Lower lobe of right lung (tissue), 2 donors: ENCODE measurements at regions not wholly inside any gene's neighbourhood (a gene's known extent, or its start where the extent isn't known, plus 50 kb on each side); places are given as distances from the start of the nearest gene placed in this dataset.

Experiments
- ATAC-seq, 2 donors: fragments of 200-7000 bp; cut with Tn5 transposase; one replicate each; pipeline ENCODE4 v1.9.1; 2020 to 2022; ENCODE audit warnings: mild to moderate bottlenecking in 2 of 2, moderate library complexity in 2 of 2
- DNase-seq: peaks from one replicate; pipeline ENCODE4 v3.0.0-alpha.2; 2020
- H3K27ac ChIP-seq: fragments of 200-600 bp; one replicate; pipeline ENCODE4 v1.8.0; 2022
- H3K27me3 ChIP-seq: fragments of 200-600 bp; one replicate; pipeline ENCODE4 v1.8.0; 2022; ENCODE audit warnings: low read depth
- H3K36me3 ChIP-seq: fragments of 200-600 bp; one replicate; pipeline ENCODE4 v1.8.0; 2022; ENCODE audit warnings: mild to moderate bottlenecking
- H3K4me1 ChIP-seq: fragments of 200-600 bp; one replicate; pipeline ENCODE4 v1.8.0; 2022
- H3K4me3 ChIP-seq: fragments of 200-600 bp; one replicate; pipeline ENCODE4 v1.8.0; 2022; ENCODE audit warnings: mild to moderate bottlenecking
- H3K9me3 ChIP-seq: fragments of 200-600 bp; one replicate; pipeline ENCODE4 v1.8.0; 2022
- CTCF ChIP-seq: fragments of 200-600 bp; IDR thresholded peaks from one replicate; pipeline ENCODE4 v1.8.0; 2022; ENCODE audit warnings: antibody characterized with exemption, mild to moderate bottlenecking
- intact Hi-C: fragments of 100-400 bp; cut with DNase I; formaldehyde crosslinking; loops from one replicate; pipeline ENCODE4 v1.11.0; 2022
- donor health status: DM: no; HTN: yes; CAD: no; lungs with severe emphysema.

GRCh38 chr3:194928831-194929577 lies 243.3 kb downstream of the FAM43A start:
- ATAC-seq, result peak; percentile 19 to 62
- Histone ChIP-seq H3K27me3 (no peaks in the 10 kb centered on the region), H3K9me3 (no peaks in the 10 kb centered on the region), H3K4me1 (peaks cover 45% of the 10 kb centered on the region), H3K4me3 (no peak overlapping the region), H3K27ac (peak overlapping the region; percentile 49), H3K36me3 (no peaks in the 10 kb centered on the region)
- intact Hi-C loops, result no loop called here
- peak; percentile 32 for TF ChIP-seq CTCF
- DNase-seq, result no peak

GRCh38 chr3:194929578-194929960 lies 243.9 kb downstream of the FAM43A start:
- TF ChIP-seq CTCF, result no peak
- no peak for ATAC-seq
- Histone ChIP-seq H3K36me3 (no peaks in the 10 kb centered on the region), H3K9me3 (no peaks in the 10 kb centered on the region), H3K27me3 (no peaks in the 10 kb centered on the region), H3K4me1 (peaks cover 45% of the 10 kb centered on the region), H3K4me3 (no peak overlapping the region), H3K27ac (peak overlapping the region; percentile 38)
- no peak for DNase-seq
- intact Hi-C loops, result no loop called here

GRCh38 chr3:194930377-194931204 lies 244.9 kb downstream of the FAM43A start:
- no peak overlapping the region for H3K4me3 ChIP-seq
- DNase-seq, result no peak
- H3K36me3 ChIP-seq, result no peaks in the 10 kb centered on the region
- H3K9me3 ChIP-seq, result no peaks in the 10 kb centered on the region
- intact Hi-C loops, result no loop called here
- H3K27ac ChIP-seq, result peak overlapping the region; percentile 38
- peaks cover 45% of the 10 kb centered on the region for H3K4me1 ChIP-seq
- no peaks in the 10 kb centered on the region for H3K27me3 ChIP-seq
- peak; percentile 63 to 71 for ATAC-seq
- TF ChIP-seq CTCF, result no peak

- intact Hi-C loops, result no loop called here
- peaks cover 45% of the 10 kb centered on the region for H3K4me1 ChIP-seq
- H3K4me3 ChIP-seq, result no peak overlapping the region
- no peak for DNase-seq
- peak overlapping the region; percentile 38 for H3K27ac ChIP-seq
- ATAC-seq, result no peak
- no peak for TF ChIP-seq CTCF
- H3K36me3 ChIP-seq, result no peaks in the 10 kb centered on the region
- H3K27me3 ChIP-seq, result no peaks in the 10 kb centered on the region
- no peaks in the 10 kb centered on the region for H3K9me3 ChIP-seq
Observed at GRCh38 chr3:194931347-194931746, 245.7 kb downstream of the FAM43A start.

GRCh38 chr3:194931865-194932264 lies 246.2 kb downstream of the FAM43A start:
- Histone ChIP-seq H3K36me3 (no peaks in the 10 kb centered on the region), H3K27me3 (no peaks in the 10 kb centered on the region), H3K27ac (no peak overlapping the region), H3K9me3 (no peaks in the 10 kb centered on the region), H3K4me3 (no peak overlapping the region), H3K4me1 (peaks cover 45% of the 10 kb centered on the region)
- ATAC-seq, result no peak
- DNase-seq, result no peak
- intact Hi-C loops, result no loop called here
- no peak for TF ChIP-seq CTCF
